Hematopoietic multipotent progenitor cell treated with erythropoietin and hydrocortisone succinate and interleukin-3 and kit ligand, for 15 days (in vitro differentiated cells): ENCODE measurements at regions not wholly inside any gene's neighbourhood (a gene's known extent, or its start where the extent isn't known, plus 50 kb on each side); places are given as distances from the start of the nearest gene placed in this dataset.

Experiments used
- DNase-seq: peaks from one replicate; pipeline ENCODE4 v3.0.0-alpha.2; 2015; ENCODE audit warnings: low spot score

DNA sequence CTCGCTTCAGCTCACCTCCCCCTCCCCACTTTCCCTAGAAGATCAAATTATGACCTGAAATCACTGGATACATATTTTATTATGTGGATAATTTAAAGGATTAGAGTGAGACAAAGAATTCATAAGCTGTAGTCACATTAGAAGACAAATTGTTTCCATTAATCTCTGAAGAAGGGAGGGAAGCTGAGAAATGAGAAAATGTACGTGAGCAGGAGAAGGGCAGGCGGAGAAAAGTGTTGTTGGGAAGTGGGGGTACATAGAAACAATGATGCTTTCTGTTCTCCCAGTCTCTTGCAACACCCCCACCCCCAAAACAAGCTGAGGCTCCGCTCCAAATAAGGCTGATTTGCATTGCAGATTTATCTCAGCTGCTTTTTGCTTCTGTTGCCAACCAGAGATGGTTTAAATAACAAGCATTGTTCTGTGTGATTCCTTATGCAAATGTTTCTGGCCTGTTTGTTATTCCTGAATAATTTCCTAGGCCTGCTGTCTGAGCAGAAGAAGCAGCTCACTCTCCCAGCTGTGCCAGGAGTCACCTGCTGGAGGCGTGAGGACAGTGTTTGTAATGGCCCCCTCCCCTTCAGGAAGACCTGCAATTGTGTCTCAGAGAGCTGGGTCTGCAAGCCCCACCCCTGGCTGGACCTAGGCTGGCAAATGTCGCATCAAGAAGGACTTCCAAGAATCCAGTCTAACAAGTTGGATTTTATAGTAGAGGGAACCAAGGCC is 121.8 kb upstream of the TNR start:
- DNase-seq = no peak

DNA sequence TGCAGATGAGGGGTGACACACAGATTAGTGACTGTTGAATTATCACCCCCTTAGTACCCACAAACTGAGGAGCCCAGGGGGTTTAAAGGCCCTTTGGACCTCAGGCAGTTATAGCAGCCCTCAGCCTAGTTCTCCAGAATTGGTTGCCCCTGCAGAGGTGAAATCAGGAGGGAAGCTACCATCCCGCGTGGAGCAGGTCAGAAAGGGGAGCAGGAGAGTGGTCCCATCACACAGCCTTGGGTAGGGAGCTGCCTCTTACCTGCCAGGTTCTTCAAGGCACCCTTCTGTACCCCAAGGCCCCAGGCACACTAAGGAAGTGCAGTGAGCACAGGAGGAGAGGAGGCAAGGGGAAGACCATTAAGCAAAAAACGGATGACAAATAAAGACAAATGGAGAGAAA is 121.2 kb upstream of the TNR start:
- no peak for DNase-seq

DNA sequence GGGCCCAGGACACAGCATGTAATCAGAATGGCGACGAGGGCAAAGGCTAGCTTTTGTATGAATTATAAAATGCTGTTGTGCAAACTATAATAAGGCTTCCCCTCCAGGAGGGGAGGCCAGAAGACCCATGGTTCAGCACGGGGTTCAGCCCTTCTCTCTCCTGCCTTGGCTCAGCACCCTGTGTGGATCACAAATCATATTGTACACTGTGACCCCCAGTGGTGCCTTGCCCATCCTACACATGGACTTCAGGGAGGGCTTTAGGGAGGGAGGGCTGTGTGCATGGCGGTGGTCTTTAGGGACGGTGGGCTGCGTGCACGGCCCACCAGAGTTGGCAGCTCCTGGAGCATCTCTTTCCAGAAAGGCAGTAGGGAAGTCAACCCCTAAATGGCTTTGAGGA is 120.8 kb upstream of the TNR start:
- no peak for DNase-seq

DNA sequence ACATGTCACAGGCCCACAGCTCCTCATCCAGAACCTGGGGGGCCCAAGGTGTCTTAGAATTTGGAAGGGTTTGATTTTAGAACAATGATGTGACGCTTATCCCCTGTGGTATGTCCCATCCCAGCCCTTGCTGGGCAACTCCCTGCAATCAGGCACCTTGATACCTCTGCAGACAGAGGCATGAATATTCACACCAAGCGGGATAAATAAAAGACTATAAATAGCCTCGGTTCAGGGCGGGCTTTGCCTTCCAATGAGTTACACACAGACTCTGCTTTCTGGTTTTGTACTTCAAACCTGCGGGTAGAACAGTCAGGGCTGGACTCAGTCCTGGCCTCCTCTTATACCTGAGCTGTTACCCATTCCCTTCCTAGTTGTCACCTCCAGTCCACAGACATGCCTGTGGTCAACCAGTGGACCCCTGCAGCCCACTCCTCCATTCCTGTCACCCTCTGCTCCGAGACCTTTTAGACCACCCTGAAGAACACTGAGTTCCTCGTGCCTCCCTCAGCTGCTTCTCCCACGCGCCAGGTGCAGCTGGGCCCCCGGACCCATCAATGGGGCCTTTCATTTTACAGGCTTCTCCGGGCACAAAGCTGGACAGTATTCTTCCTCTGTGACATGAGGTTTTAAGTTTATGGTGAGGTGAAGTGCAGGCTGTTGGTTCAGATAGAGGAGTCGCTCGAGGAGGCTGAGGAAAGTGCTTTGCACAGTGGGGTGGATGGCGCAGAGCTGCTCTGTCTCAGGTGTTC is 120.1 kb upstream of the TNR start:
- no peak for DNase-seq

DNA sequence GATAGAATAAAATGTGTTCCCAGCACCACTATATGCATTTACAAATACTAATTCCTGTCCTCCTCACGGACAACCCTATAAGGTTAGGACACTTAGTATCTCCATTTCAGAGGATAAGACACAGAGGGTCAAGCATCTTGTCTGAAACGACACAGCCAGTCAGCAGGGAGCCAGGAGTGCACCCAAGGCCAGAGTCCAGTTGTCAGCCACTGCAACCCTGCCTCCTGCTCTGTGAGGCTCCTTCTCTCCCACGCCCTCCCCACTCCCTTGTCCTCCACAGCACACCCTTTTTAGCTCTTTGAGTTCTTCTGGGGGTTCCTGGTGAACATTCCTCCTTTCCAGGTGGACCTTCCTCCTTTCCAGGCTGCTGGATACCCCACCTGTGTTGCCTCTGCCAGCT is 119.0 kb upstream of the TNR start:
- no peak for DNase-seq

DNA sequence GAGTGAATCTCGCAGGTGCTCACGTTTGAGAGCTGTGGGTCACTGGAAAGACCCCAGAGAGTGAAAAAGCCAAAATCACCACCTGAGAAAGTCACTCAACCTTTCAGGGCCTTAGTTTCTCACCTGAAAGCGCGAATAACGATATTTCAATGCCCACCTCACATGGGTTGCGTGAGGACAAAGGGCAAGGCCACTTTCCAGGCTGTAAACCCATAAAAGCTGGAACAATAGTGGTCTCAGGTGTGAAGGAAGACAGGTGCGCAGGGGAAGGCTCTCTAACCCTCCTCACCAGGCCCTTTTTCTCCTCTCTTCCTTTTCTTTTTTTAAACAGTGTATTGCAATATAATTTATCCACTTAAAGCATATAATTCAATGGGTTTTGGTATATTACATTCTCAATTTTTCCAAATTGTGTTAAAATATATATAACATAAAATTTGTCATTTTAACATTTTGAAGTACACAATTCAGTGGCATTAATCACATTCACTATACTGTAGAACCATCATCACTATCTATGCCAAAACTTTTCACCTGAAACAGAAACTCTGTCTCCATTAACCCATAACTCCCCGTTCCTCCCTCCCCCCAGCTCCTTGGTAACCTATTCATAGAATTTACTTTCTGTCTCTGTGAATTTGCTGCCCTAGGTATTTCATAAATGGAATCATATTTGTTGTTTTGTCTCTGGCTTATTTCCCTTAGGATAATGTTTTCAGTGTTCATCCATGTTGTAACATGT is 118.4 kb upstream of the TNR start:
- DNase-seq = no peak

DNA sequence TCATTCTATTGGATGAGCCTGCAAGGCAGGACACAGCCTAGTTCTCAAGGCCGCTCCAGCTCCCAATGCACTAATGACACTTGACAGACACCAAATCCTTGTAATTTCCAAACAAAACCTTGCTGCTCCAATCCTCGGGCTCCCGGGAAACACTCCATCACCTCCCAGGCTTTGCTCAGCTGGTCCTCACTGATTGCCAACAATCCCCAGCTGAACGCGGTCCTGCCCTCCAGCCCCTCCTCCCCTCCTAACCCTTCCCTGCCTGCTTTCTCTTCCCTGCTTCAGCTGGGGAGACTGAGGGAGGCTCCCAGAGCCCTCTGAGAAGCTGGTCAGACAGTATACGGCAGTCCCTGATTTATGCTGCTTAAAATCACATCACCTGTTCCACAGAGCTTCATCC is 114.4 kb upstream of the TNR start:
- DNase-seq = no peak

DNA sequence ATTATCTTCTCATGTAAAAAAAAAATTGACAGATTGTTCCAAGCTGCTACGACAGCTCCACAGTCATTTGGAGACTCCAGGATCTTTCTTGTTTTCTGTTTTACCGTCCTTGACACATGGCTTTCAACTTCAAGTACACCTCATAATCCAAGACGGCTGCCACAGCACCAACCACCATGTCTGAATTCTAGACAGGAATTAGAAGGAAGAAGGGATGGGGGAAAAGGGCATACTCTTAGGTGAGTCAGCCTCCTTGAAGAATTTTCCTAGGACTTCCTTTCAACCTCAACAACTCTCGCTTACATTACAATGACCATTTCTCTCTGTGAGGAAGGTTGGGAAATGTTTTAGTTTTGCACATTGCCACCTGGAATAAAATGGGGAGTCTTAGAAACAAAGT is 110.3 kb upstream of the TNR start:
- no peak for DNase-seq

DNA sequence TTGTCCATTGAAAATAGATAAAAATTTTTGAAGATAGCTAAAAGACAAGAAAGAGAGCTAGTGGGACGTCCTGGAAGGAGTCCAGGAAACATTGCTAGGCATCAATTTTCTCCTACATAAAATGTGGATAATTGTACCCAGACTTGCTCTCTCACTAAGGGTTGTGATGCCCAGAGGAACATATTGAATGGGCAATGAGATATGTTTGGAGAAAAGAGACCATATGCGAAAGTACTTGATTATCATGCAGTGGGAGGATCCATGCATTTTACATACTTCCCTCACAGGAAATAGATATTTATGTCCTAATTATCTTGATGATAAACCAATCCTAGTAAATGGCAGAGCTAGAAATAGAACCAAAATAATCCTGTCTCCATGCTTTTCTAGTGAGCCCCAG is 108.4 kb upstream of the TNR start:
- no peak for DNase-seq

DNA sequence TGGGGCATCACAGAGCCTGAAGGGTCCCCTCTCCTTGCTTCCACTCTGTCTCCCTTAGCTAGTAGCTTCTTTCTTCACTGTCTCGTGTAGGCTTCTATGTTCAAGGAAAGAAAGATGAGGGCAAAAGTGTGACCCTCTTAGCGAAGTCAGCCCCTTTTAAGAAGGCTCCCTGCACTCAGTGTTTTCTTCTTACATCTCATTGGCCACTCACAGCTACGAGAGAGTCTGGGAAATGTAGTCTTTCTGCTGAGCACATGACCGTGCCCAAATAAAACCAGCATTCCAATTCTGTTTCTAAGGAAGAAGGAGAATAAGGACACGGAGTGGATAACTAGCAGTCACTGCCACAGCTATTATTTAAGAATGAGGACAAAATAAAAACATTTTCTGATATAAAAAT is 104.9 kb upstream of the TNR start:
- no peak for DNase-seq

DNA sequence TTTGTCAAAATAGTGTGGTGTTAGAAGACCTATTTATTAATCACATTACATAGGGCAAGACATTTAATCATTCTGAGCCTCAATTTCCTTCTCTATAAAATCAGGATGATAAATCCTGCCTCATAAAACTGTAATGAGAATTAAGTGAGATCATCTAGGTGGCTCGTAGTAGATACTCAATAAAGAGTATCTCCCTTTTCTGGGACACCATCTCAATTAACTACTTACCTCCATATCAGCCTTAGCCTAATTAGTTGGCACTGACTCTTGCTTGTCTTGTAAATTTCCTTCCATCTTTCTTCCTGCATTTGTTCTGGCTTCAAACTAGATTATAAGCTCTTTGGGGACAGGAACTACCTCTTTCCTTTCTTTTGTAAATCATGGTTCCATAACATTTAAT is 102.6 kb upstream of the TNR start:
- DNase-seq = no peak

DNA sequence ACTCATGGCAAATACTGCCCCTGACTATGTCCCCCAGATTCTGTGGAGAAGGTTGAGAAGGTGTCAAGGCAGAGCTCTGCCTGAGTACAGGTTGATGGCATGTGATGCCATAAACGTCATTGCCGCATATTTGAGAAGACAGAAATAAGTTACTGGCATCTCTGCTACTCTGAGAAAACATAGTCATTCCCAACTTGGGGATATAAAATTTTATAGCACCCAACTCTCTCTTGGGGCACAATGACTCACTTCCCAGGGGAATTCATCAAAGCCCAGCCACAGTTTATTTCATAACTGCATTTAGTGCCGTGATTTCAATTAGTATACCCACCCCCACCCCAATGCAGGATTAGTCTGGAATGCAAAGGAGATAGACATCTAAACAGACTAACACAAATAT is 101.9 kb upstream of the TNR start:
- DNase-seq = no peak

DNA sequence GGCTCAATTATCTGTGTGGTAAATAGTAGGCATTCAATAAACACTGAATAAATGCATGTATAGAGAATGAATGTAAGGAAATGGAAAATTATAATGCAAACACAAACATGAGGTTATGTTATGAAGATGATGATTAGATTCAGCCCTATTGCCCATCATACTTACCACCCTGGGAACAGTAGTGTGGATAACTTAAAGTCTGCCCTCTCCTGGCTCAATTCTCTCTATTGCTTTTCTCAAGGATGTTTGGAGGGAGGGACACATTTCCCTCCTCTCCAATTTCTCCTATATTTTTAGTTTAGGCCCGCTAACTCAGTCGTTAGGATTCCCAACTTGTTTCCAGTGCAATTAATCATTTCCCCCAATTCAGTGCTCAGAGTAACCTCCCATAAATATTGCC is 101.5 kb upstream of the TNR start:
- DNase-seq = no peak

DNA sequence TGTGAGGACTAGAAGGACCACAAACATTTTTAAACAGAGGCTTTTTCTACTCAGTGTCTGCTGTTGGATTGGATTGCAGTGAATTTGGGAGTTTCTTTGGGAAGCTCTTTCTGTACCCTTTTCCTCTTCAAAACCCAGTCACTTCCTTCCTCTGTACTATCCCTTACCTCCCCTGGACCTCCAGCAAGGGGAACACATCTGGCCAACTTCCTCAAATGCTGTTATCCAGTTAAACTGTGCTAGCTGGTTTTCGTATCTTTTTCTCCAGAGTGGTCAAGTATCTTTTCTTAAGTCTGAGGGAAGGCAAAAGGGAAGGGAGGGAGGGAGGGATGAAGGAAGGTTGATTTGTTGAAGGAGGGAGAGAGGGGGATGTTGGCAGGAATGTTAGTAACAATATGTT is 99.2 kb upstream of the TNR start:
- no peak for DNase-seq

DNA sequence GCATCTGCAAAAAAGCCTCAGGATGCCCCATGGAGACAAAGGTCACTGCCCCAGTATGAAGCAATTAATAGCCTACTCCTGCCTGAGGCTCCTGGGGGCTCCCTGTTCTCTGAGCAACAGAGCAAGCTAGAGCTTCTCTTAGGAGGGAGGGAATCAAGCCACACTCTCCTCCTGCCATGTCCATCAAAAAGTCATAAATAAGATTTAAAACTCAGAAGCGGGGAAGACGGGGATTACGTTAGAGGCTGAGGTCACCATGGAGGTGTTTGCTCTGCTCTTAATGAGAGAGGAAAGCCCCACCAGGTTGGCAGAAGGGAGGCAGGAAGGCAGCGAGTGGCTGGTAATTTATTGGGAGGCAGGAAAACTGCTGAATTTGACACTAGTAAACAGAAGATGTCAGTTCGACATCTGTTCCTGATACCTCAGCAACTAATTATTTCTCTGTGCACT is 98.4 kb upstream of the TNR start:
- DNase-seq = no peak

DNA sequence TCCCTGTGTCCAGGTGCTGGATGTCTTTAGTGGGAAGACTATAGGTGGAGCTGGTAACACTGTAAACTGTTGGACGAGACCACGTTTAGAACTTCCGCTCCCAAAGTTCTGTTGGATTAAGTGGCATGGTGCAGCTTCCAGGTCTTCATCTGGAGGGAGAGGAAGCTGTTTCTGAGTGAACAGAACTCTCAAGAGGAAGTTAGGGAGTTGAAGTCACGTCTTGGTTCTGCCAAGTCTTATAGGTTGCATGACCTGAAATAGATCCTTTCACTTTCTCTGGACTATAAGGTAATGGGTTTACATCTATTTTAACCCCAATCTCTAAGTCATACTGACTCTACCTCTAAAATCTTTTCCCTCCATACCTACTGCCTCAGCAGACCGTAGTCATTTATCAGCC is 97.4 kb upstream of the TNR start:
- no peak for DNase-seq

DNA sequence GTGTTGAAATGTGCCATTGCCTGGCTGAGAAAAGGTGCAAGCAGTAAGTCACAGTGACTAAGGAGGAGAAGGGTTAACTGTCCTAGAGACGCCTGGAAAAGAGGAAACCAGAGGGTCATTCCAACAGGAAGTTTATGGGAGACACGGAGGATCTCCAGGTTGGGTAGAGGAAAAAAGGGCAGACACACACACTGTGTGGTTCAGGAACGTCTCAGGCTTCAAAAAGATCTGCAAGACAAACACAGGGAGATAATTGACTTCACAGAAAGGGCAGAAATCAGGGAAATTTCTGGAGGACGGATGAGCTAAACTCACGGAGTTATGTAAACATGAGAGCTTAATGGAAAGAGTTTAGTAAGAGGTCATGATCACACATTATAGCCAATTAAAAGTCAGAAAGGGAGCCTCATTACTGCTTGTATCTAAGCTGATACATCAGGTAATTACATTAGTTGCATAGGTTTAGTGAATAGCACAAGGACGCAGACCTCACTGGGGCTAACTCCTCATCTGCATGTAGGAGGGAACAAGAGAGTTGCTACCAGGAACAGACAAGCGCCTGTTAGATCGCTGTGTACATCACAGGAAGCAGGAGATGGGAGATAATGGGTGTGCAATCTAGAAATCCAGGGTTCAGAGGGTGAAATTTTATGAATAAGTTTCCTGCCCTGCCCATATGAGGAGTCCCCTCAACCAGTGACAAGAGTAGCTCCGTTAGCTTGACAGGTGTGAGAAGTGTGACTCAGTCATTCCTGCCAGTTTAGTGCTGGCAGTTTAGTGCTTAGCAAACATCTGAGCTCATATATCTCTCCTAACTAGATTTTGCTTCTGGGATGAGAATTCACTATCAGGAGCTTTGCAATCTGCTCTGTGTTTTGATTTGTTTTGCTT is 96.6 kb upstream of the TNR start:
- no peak for DNase-seq

DNA sequence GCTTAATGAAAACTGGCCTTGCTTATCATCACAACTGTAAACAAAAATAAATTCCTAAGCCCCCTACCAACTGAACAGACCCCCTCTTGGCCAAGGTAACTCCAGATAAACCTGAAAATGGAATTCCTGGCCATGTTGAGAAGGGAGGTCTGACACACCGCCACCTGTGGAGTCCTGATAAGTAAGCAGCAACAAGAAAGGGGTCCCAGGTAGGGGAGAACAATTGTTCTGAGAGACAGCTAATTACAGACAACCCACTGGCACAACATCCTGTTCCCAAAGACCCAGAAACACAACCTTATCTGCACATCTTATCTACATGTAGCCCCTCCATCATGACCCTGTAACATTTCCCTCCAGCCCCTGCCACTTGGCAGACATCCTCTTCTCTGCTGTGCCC is 91.2 kb upstream of the TNR start:
- DNase-seq = no peak

DNA sequence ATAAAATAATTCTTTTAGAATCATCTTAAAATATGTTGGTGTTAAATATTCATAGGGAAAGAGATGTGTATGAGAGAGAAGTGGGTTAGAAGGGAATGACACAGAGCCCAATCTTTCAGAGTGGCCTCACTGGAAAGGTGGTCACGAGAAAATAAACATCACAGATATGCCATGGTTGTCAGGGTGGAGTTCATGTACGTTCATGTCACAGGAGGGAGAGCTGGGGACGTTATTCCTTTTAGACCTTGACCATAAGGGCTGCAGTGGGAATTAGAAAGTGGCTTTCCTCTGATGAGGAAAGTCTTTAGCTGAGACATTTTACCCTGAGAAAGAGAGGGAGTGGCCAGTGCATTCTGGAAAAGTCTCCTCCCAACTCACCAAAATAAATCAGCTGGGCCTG is 90.6 kb upstream of the TNR start:
- DNase-seq = no peak

DNA sequence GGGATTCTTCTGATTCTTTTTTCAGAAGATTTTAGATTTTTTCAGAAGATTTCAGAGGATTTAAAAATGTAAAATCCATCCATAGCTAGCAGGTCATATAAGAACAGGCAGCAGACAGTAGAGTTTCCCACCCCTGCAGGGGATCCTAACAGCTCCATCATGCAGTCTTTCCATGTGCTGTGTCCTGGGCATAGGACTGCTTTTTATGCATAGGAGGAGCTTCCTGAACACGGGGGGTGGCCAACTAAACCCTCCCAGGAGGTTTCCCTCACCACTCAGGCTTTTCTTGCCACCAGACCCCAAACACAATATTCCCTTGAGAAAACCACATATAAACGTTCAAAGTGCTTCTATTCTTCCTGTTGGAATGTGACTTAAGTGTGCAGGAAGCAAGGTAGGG is 90.1 kb upstream of the TNR start:
- no peak for DNase-seq

DNA sequence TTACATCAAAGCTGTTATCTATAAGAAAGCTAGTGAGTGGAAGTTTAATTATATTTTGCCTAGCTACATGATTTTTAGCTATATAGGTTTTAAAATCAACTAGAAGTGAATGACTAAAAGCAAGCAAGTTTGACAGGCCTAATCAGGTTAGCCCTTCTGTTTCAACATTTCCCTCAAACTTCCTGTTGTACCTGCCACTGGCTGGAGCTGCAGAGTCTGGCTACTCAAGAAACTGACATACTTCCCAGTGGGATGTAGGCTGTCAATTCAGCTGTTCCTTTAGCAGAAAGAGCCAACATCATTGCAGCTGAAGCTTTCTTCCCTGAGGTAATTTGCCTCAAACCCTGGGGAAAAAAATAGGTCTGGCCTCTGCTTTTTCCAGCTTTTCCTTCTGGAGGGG is 87.1 kb upstream of the TNR start:
- no peak for DNase-seq

DNA sequence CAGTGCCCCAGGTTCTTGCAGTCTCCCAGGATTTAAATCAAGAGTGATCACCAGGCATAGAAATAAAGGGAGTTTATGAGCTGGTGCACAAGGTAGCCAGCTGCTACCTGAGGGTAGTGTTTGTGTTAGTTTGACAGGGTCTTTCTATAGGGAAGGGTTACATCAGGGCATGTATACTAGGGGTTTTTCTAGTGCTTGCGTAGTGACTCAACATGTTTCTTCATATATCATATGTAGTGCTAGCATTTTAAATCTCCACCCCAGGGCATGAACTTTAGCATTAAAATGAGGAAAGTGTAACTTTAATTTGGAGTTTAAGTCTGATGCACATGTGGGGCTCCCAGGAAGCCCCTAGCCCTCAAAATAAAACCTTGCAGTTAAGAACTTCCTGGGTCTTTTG is 86.5 kb upstream of the TNR start:
- no peak for DNase-seq
